ENCODE measurements at regions not wholly inside any gene's neighbourhood (a gene's known extent, or its start where the extent isn't known, plus 50 kb on each side); places are given as distances from the start of the nearest gene placed in this dataset.

GRCh38 chr9:27861887-27862286, 288.6 kb upstream of the C9orf72 start:
- H3K27ac Mint-ChIP-seq, result no peak overlapping the region
- CTCF ChIA-PET, result no interaction called here

GRCh38 chr9:27864644-27865438, 291.6 kb upstream of the C9orf72 start:
- H3K36me3 Mint-ChIP-seq, result no peaks in the 10 kb centered on the region
- DNase-seq (no peak), ATAC-seq (no peak)
- CTCF ChIA-PET, result no interaction called here
- no peak overlapping the region for H3K27ac Mint-ChIP-seq
- no peaks in the 10 kb centered on the region for H3K27me3 Mint-ChIP-seq
- H3K4me1 Mint-ChIP-seq, result no peaks in the 10 kb centered on the region
- H3K4me3 Mint-ChIP-seq, result no peak overlapping the region
- no peaks in the 10 kb centered on the region for H3K9me3 Mint-ChIP-seq (ENCODE audit: low read depth)

More at GRCh38 chr9:27861887-27862286, 288.6 kb upstream of the C9orf72 start:
- Mint-ChIP-seq H3K4me3 (no peak overlapping the region), H3K9me3 (ENCODE audit: low read depth) (no peaks in the 10 kb centered on the region), H3K27me3 (no peaks in the 10 kb centered on the region), H3K4me1 (no peaks in the 10 kb centered on the region), H3K36me3 (no peaks in the 10 kb centered on the region)
- no peak for DNase-seq
- no peak for ATAC-seq

GRCh38 chr9:27866741-27867140, 293.5 kb upstream of the C9orf72 start:
- H3K36me3 Mint-ChIP-seq, result no peaks in the 10 kb centered on the region
- DNase-seq, result no peak
- H3K4me1 Mint-ChIP-seq, result no peaks in the 10 kb centered on the region
- ATAC-seq, result no peak
- H3K4me3 Mint-ChIP-seq, result no peak overlapping the region
- H3K27ac Mint-ChIP-seq, result no peak overlapping the region
- no peaks in the 10 kb centered on the region for H3K9me3 Mint-ChIP-seq (ENCODE audit: low read depth)
- CTCF ChIA-PET, result no interaction called here
- H3K27me3 Mint-ChIP-seq, result no peaks in the 10 kb centered on the region

- Mint-ChIP-seq H3K4me3 (no peak overlapping the region), H3K9me3 (ENCODE audit: low read depth) (no peaks in the 10 kb centered on the region), H3K27me3 (no peaks in the 10 kb centered on the region), H3K27ac (no peak overlapping the region), H3K4me1 (no peaks in the 10 kb centered on the region), H3K36me3 (no peaks in the 10 kb centered on the region)
- ATAC-seq (no peak), DNase-seq (no peak)
- CTCF ChIA-PET, result no interaction called here
Observed at GRCh38 chr9:27870404-27870803, 297.1 kb upstream of the C9orf72 start.

GRCh38 chr9:27880156-27880555, 306.9 kb upstream of the C9orf72 start:
- ATAC-seq, result no peak
- no peak for DNase-seq
- H3K27ac Mint-ChIP-seq, result no peak overlapping the region
- H3K36me3 Mint-ChIP-seq, result no peaks in the 10 kb centered on the region
- H3K4me1 Mint-ChIP-seq, result no peaks in the 10 kb centered on the region
- no peaks in the 10 kb centered on the region for H3K27me3 Mint-ChIP-seq
- no peak overlapping the region for H3K4me3 Mint-ChIP-seq
- CTCF ChIA-PET, result no interaction called here
- H3K9me3 Mint-ChIP-seq (ENCODE audit: low read depth), result no peaks in the 10 kb centered on the region

- Mint-ChIP-seq H3K27me3 (no peaks in the 10 kb centered on the region), H3K4me3 (no peak overlapping the region), H3K4me1 (no peaks in the 10 kb centered on the region), H3K9me3 (ENCODE audit: low read depth) (no peaks in the 10 kb centered on the region), H3K27ac (no peak overlapping the region), H3K36me3 (no peaks in the 10 kb centered on the region)
- no peak for DNase-seq
- CTCF ChIA-PET, result no interaction called here
- ATAC-seq, result no peak
Observed at GRCh38 chr9:27880635-27881034, 307.4 kb upstream of the C9orf72 start.

GRCh38 chr9:27888661-27889295, 315.5 kb upstream of the C9orf72 start:
- DNase-seq (peak; percentile 45), ATAC-seq (peak; percentile 45)
- Mint-ChIP-seq H3K27me3 (no peaks in the 10 kb centered on the region), H3K4me3 (no peak overlapping the region), H3K27ac (no peak overlapping the region), H3K4me1 (no peaks in the 10 kb centered on the region), H3K36me3 (no peaks in the 10 kb centered on the region), H3K9me3 (ENCODE audit: low read depth) (no peaks in the 10 kb centered on the region)
- CTCF ChIA-PET, result no interaction called here

- no peak for DNase-seq
- Mint-ChIP-seq H3K36me3 (no peaks in the 10 kb centered on the region), H3K27me3 (no peaks in the 10 kb centered on the region), H3K4me3 (no peak overlapping the region), H3K27ac (no peak overlapping the region), H3K9me3 (ENCODE audit: low read depth) (no peaks in the 10 kb centered on the region), H3K4me1 (no peaks in the 10 kb centered on the region)
- CTCF ChIA-PET, result interaction anchor here (0.7 kb wide), 1 partner anchor 11 kb away, joined by 3 read pairs; no protein-coding TSS in a partner anchor
- ATAC-seq, result no peak
Observed at GRCh38 chr9:27924502-27924901, 351.2 kb upstream of the C9orf72 start.

- DNase-seq (no peak), ATAC-seq (no peak)
- no peaks in the 10 kb centered on the region for H3K36me3 Mint-ChIP-seq
- H3K27me3 Mint-ChIP-seq, result no peaks in the 10 kb centered on the region
- no peak overlapping the region for H3K27ac Mint-ChIP-seq
- CTCF ChIA-PET, result no interaction called here
- H3K4me1 Mint-ChIP-seq, result no peaks in the 10 kb centered on the region
- H3K4me3 Mint-ChIP-seq, result no peak overlapping the region
- H3K9me3 Mint-ChIP-seq (ENCODE audit: low read depth), result no peaks in the 10 kb centered on the region
Observed at GRCh38 chr9:27925815-27926214, 352.5 kb upstream of the C9orf72 start.

- Mint-ChIP-seq H3K36me3 (no peaks in the 10 kb centered on the region), H3K4me3 (no peak overlapping the region), H3K27me3 (no peaks in the 10 kb centered on the region), H3K9me3 (ENCODE audit: low read depth) (no peaks in the 10 kb centered on the region), H3K4me1 (no peaks in the 10 kb centered on the region), H3K27ac (no peak overlapping the region)
- no peak for ATAC-seq
- CTCF ChIA-PET, result no interaction called here
- no peak for DNase-seq
Observed at GRCh38 chr9:27929841-27930240, 356.6 kb upstream of the C9orf72 start.

- ATAC-seq (no peak), DNase-seq (no peak)
- Mint-ChIP-seq H3K4me3 (no peak overlapping the region), H3K27ac (no peak overlapping the region), H3K27me3 (no peaks in the 10 kb centered on the region), H3K4me1 (no peaks in the 10 kb centered on the region), H3K9me3 (ENCODE audit: low read depth) (no peaks in the 10 kb centered on the region), H3K36me3 (no peaks in the 10 kb centered on the region)
- CTCF ChIA-PET, result no interaction called here
Observed at GRCh38 chr9:27933210-27934025, 360.1 kb upstream of the C9orf72 start.

GRCh38 chr9:27934471-27934870, 361.2 kb upstream of the C9orf72 start:
- ATAC-seq, result no peak
- H3K36me3 Mint-ChIP-seq, result no peaks in the 10 kb centered on the region
- DNase-seq, result no peak
- H3K27me3 Mint-ChIP-seq, result no peaks in the 10 kb centered on the region
- no peaks in the 10 kb centered on the region for H3K4me1 Mint-ChIP-seq
- no peak overlapping the region for H3K4me3 Mint-ChIP-seq
- H3K27ac Mint-ChIP-seq, result no peak overlapping the region
- CTCF ChIA-PET, result no interaction called here
- no peaks in the 10 kb centered on the region for H3K9me3 Mint-ChIP-seq (ENCODE audit: low read depth)

- H3K36me3 Mint-ChIP-seq, result no peaks in the 10 kb centered on the region
- no peaks in the 10 kb centered on the region for H3K9me3 Mint-ChIP-seq (ENCODE audit: low read depth)
- H3K27me3 Mint-ChIP-seq, result no peaks in the 10 kb centered on the region
- no peak for ATAC-seq
- H3K4me3 Mint-ChIP-seq, result no peak overlapping the region
- no peak overlapping the region for H3K27ac Mint-ChIP-seq
- CTCF ChIA-PET, result interaction anchor here (0.6 kb wide), 1 partner anchor 17 kb away, joined by 7 read pairs; no protein-coding TSS in a partner anchor
- DNase-seq, result no peak
- no peaks in the 10 kb centered on the region for H3K4me1 Mint-ChIP-seq
Observed at GRCh38 chr9:27939186-27939585, 365.9 kb upstream of the C9orf72 start.

- DNase-seq (no peak), ATAC-seq (no peak)
- CTCF ChIA-PET, result no interaction called here
- Mint-ChIP-seq H3K4me1 (no peaks in the 10 kb centered on the region), H3K4me3 (no peak overlapping the region), H3K36me3 (no peaks in the 10 kb centered on the region), H3K9me3 (ENCODE audit: low read depth) (no peaks in the 10 kb centered on the region), H3K27ac (no peak overlapping the region), H3K27me3 (no peaks in the 10 kb centered on the region)
Observed at GRCh38 chr9:27940535-27940934, 367.3 kb upstream of the C9orf72 start.

Data from activated CD8-positive, alpha-beta memory T cell treated with anti-CD3 and anti-CD28 coated beads, Interleukin-2, amount 10 ng/mL, durations not matched to agents 7 days and 5 days (primary cell).